HCT116 (cell line): ENCODE measurements at regions not wholly inside any gene's neighbourhood (a gene's known extent, or its start where the extent isn't known, plus 50 kb on each side); places are given as distances from the start of the nearest gene placed in this dataset.

ENCODE experiments used
- ATAC-seq: fragments of 200-7000 bp; cut with Tn5 transposase; 2 replicates; pipeline ENCODE4 v1.9.1; 2020; ENCODE audit warnings: mild to moderate bottlenecking, moderate library complexity
- BruUV-seq: library from RNA; stranded (reverse); fragments of 400-500 nt; replicated peaks from 2 replicates; lab custom pipeline; 2021; lab: Mats Ljungman, UMichigan
- CTCF ChIA-PET: fragments of 300-600 bp; sonication (Branson Sonifier 250); formaldehyde crosslinking; loops from one replicate; lab custom pipeline; 2021; ENCODE audit warnings: antibody characterized with exemption; lab: Charles Lee
- POLR2A ChIA-PET: fragments of 300-600, 350-600 bp; sonication (Branson Sonifier 250); formaldehyde crosslinking; loops from one replicate; lab custom pipeline; 2021; ENCODE audit warnings: antibody characterized with exemption; lab: Charles Lee
- RAD21 ChIA-PET, 2 experiments: fragments of 300-600 bp; sonication (Branson Sonifier 250); formaldehyde crosslinking; loops; one replicate each; lab custom pipeline; 2023; ENCODE audit warnings: low total read pairs in 2 of 2; ENCODE audit not compliant: uncharacterized antibody in 2 of 2, unreplicated experiment in 2 of 2, low non-redundant PET in 1 of 2; lab: Charles Lee
- DNase-seq: peaks from one replicate; pipeline ENCODE4 v3.0.0-alpha.2; 2010; ENCODE audit warnings: low read depth, low spot score
- H2AFZ ChIP-seq: fragments of 200-600 bp; shearing (Covaris generic), sonication (generic); 2 replicates; pipeline ENCODE4 v1.6.1; 2017; ENCODE audit warnings: low read depth, mixed run types, mixed read lengths, antibody characterized with exemption, low read length; ENCODE audit not compliant: poor library complexity, severe bottlenecking
- H3K27ac ChIP-seq: 2 replicates; pipeline ENCODE4 v1.5.1; 2012; ENCODE audit warnings: low read depth, low read length
- H3K27me3 ChIP-seq: fragments of 200-600 bp; sonication (generic); 2 replicates; pipeline ENCODE4 v1.6.1; 2016; ENCODE audit warnings: mixed run types, low read length, mixed read lengths; ENCODE audit not compliant: insufficient read depth
- H3K36me3 ChIP-seq, 2 experiments: fragments of 200-500 bp in 1 of 2; fragments of 200-600 bp in 1 of 2; sonication (Bioruptor generic) in 1 of 2; sonication (generic) in 1 of 2; 2 replicates each; pipeline versions ENCODE4 v1.5.1 to v1.6.1; 2014 to 2016; ENCODE audit warnings: low read length in 2 of 2, inconsistent platforms in 1 of 2, mixed read lengths in 1 of 2, mixed run types in 1 of 2; ENCODE audit not compliant: insufficient read depth in 2 of 2, control insufficient read depth in 1 of 2
- H3K4me1 ChIP-seq, 2 experiments: fragments of 200-600 bp in 1 of 2; sonication (generic) in 1 of 2; 2 replicates each; pipeline versions ENCODE4 v1.5.1 to v1.6.1; 2012 to 2017; ENCODE audit warnings: low read length in 2 of 2, inconsistent platforms in 1 of 2, mild to moderate bottlenecking in 1 of 2, mixed read lengths in 1 of 2, mixed run types in 1 of 2, moderate library complexity in 1 of 2; ENCODE audit not compliant: insufficient read depth in 2 of 2, control insufficient read depth in 1 of 2
- H3K4me2 ChIP-seq: fragments of 200-600 bp; sonication (generic); 2 replicates; pipeline ENCODE4 v1.6.1; 2017; ENCODE audit warnings: mixed run types, low read length, mixed read lengths
- H3K4me3 ChIP-seq, 2 experiments: fragments of 200-600 bp in 1 of 2; sonication (generic) in 1 of 2; replicated peaks in 1 of 2; 2 replicates each; pipeline ENCODE4 v1.5.1; 2011 to 2016; ENCODE audit warnings: low read length in 2 of 2, control low read depth in 1 of 2, low read depth in 1 of 2, mild to moderate bottlenecking in 1 of 2, mixed read lengths in 1 of 2, mixed run types in 1 of 2
- H3K79me2 ChIP-seq: fragments of 200-600 bp; sonication (generic); 2 replicates; pipeline ENCODE4 v1.6.1; 2017; ENCODE audit warnings: mild to moderate bottlenecking, mixed run types, low read length, moderate library complexity, mixed read lengths; ENCODE audit not compliant: insufficient read depth
- H3K9ac ChIP-seq: fragments of 200-600 bp; sonication (generic); 2 replicates; pipeline ENCODE4 v1.6.1; 2016; ENCODE audit warnings: low read length, mixed read lengths
- H3K9me2 ChIP-seq: fragments of 200-600 bp; sonication (generic), shearing (Covaris generic); 2 replicates; pipeline ENCODE4 v1.6.1; 2017; ENCODE audit warnings: mixed run types, mild to moderate bottlenecking, moderate library complexity; ENCODE audit not compliant: insufficient read depth
- H3K9me3 ChIP-seq, 2 experiments: fragments of 200-500 bp in 1 of 2; fragments of 200-600 bp in 1 of 2; sonication (Bioruptor generic) in 1 of 2; sonication (generic) in 1 of 2; 2 replicates each; pipeline ENCODE4 v1.6.1; 2014 to 2017; ENCODE audit warnings: low read length in 2 of 2, mixed read lengths in 2 of 2, inconsistent platforms in 1 of 2, low read depth in 1 of 2, mild to moderate bottlenecking in 1 of 2, mixed run types in 1 of 2, moderate library complexity in 1 of 2; ENCODE audit not compliant: control insufficient read depth in 1 of 2, insufficient read depth in 1 of 2
- H4K20me1 ChIP-seq: fragments of 200-600 bp; sonication (generic), shearing (Covaris generic); 2 replicates; pipeline ENCODE4 v1.6.1; 2017; ENCODE audit warnings: mixed run types, mild to moderate bottlenecking, moderate library complexity; ENCODE audit not compliant: insufficient read depth
- ATF3 ChIP-seq: IDR thresholded peaks from 2 replicates; pipeline ENCODE4 v1.6.1; 2012
- CBX3 ChIP-seq: IDR thresholded peaks from 2 replicates; pipeline ENCODE4 v1.6.1; 2012; ENCODE audit warnings: low read depth
- ELF1 ChIP-seq: IDR thresholded peaks from 2 replicates; pipeline ENCODE4 v1.6.1; 2012; ENCODE audit warnings: low read depth, borderline replicate concordance
- EZH2phosphoT487 ChIP-seq: fragments of 200-600 bp; IDR thresholded peaks from 2 replicates; pipeline ENCODE4 v1.6.1; 2018; ENCODE audit warnings: antibody characterized with exemption, borderline replicate concordance
- FOSL1 ChIP-seq: IDR thresholded peaks from 2 replicates; pipeline ENCODE4 v1.6.1; 2012; ENCODE audit warnings: low read depth
- JUND ChIP-seq: IDR thresholded peaks from 2 replicates; pipeline ENCODE4 v1.6.1; 2012
- MAX ChIP-seq: IDR thresholded peaks from 2 replicates; pipeline ENCODE4 v1.6.1; 2012
- POLR2A ChIP-seq: IDR thresholded peaks from 2 replicates; pipeline ENCODE4 v1.7.0; 2011; ENCODE audit warnings: borderline replicate concordance; ENCODE audit not compliant: insufficient read depth, insufficient read length; ENCODE audit errors: extremely low read depth
- RAD21 ChIP-seq: IDR thresholded peaks from 2 replicates; pipeline ENCODE4 v1.6.1; 2012; ENCODE audit warnings: low read depth, mild to moderate bottlenecking
- REST ChIP-seq: IDR thresholded peaks from 2 replicates; pipeline ENCODE4 v1.6.1; 2012; ENCODE audit warnings: low read depth
- SIN3A ChIP-seq: IDR thresholded peaks from 2 replicates; pipeline ENCODE4 v1.6.1; 2012; ENCODE audit warnings: low read depth
- SP1 ChIP-seq: IDR thresholded peaks from 2 replicates; pipeline ENCODE4 v1.6.1; 2012; ENCODE audit warnings: low read depth
- SRF ChIP-seq: IDR thresholded peaks from 2 replicates; pipeline ENCODE4 v1.6.1; 2012; ENCODE audit warnings: low read depth
- TCF7L2 ChIP-seq: IDR thresholded peaks from 2 replicates; pipeline ENCODE4 v1.7.0; 2011; ENCODE audit warnings: borderline replicate concordance, inconsistent platforms; ENCODE audit not compliant: insufficient read depth, insufficient read length; ENCODE audit errors: extremely low read depth
- YY1 ChIP-seq: IDR thresholded peaks from 2 replicates; pipeline ENCODE4 v1.6.1; 2011; ENCODE audit warnings: low read length, low read depth, moderate library complexity, mild to moderate bottlenecking; ENCODE audit not compliant: insufficient replicate concordance; ENCODE audit errors: extremely low read depth
- ZBTB33 ChIP-seq: IDR thresholded peaks from 2 replicates; pipeline ENCODE4 v1.6.1; 2011; ENCODE audit warnings: mild to moderate bottlenecking, low read length, moderate library complexity; ENCODE audit not compliant: insufficient replicate concordance; ENCODE audit errors: extremely low read depth
- ZFX ChIP-seq: fragments of 450-650 bp; IDR thresholded peaks from 2 replicates; pipeline ENCODE4 v1.6.1; 2017
- ZNF274 ChIP-seq: fragments of 200-500 bp; sonication (Bioruptor generic); IDR thresholded peaks from 2 replicates; pipeline ENCODE4 v1.6.1; 2014; ENCODE audit warnings: mild to moderate bottlenecking, low read depth, low read length, inconsistent platforms
- intact Hi-C: fragments of 100-400 bp; cut with micrococcal nuclease; formaldehyde crosslinking; loops from 2 replicates; pipeline ENCODE4 v1.10.0; 2022

GRCh38 chr6:139475646-139476045 is 101.2 kb upstream of the CITED2 start:
- H3K9me2 ChIP-seq = no peaks in the 10 kb centered on the region
- H3K4me2 ChIP-seq = no peak overlapping the region
- intact Hi-C loops = no loop called here
- no peak for DNase-seq
- no peaks in the 10 kb centered on the region for H3K27me3 ChIP-seq
- BruUV-seq = no TSS peak
- no peaks in the 10 kb centered on the region for H4K20me1 ChIP-seq
- H3K9me3 ChIP-seq = no peaks in the 10 kb centered on the region
- ChIA-PET RAD21 (no interaction called here), POLR2A (no interaction called here), CTCF (no interaction called here)
- H3K9ac ChIP-seq = no peak overlapping the region
- H3K79me2 ChIP-seq = no peaks in the 10 kb centered on the region
- no peak for ATAC-seq
- TF ChIP-seq ZBTB33 (no peak), SP1 (no peak), POLR2A (no peak), YY1 (no peak), FOSL1 (no peak), TCF7L2 (no peak), JUND (no peak), REST (no peak), SIN3A (no peak), MAX (no peak), ELF1 (no peak), CBX3 (no peak), ZNF274 (no peak), SRF (no peak), ATF3 (no peak), RAD21 (no peak), EZH2phosphoT487 (no peak), ZFX (no peak)
- H3K27ac ChIP-seq = no peak overlapping the region
- H3K4me3 ChIP-seq = no peak overlapping the region
- no peaks in the 10 kb centered on the region for H3K36me3 ChIP-seq
- no peaks in the 10 kb centered on the region for H3K4me1 ChIP-seq
- H2AFZ ChIP-seq = no peak overlapping the region
